D721Med (cell line): ENCODE measurements at regions not wholly inside any gene's neighbourhood (a gene's known extent, or its start where the extent isn't known, plus 50 kb on each side); places are given as distances from the start of the nearest gene placed in this dataset.

Experiments used
- DNase-seq: peaks from one replicate; pipeline ENCODE4 v3.0.0; 2011; ENCODE audit warnings: low spot score; ENCODE audit not compliant: insufficient read length
- FAIRE-seq: peaks from 2 replicates; lab custom pipeline; 2011; peaks lifted over from hg19 to GRCh38; lab: Jason Lieb, UNC
- CTCF ChIP-seq: IDR thresholded peaks from 2 replicates; pipeline ENCODE4 v1.5.1; 2012; ENCODE audit warnings: mild to moderate bottlenecking, control low read depth; ENCODE audit not compliant: insufficient read depth; ENCODE audit errors: missing control alignments

GRCh38 chr5:169415371-169415770 lies 114.4 kb upstream of the SLIT3 start:
- TF ChIP-seq CTCF = no peak
- FAIRE-seq (no peak), DNase-seq (no peak)

GRCh38 chr5:169413416-169413815 lies 112.5 kb upstream of the SLIT3 start:
- no peak for TF ChIP-seq CTCF
- FAIRE-seq = no peak

GRCh38 chr5:169412831-169413230 lies 111.9 kb upstream of the SLIT3 start:
- no peak for TF ChIP-seq CTCF
- DNase-seq (no peak), FAIRE-seq (no peak)

More at GRCh38 chr5:169413416-169413815, 112.5 kb upstream of the SLIT3 start:
- no peak for DNase-seq

- FAIRE-seq = no peak
- no peak for TF ChIP-seq CTCF
Observed at GRCh38 chr5:169411786-169412430, 111.0 kb upstream of the SLIT3 start.

GRCh38 chr5:169410996-169411783 lies 110.3 kb upstream of the SLIT3 start:
- no peak for FAIRE-seq
- TF ChIP-seq CTCF = no peak
- no peak for DNase-seq

More at GRCh38 chr5:169411786-169412430, 111.0 kb upstream of the SLIT3 start:
- DNase-seq = no peak

- TF ChIP-seq CTCF = no peak
- no peak for DNase-seq
- no peak for FAIRE-seq
Observed at GRCh38 chr5:169408731-169409130, 107.8 kb upstream of the SLIT3 start.

DNA sequence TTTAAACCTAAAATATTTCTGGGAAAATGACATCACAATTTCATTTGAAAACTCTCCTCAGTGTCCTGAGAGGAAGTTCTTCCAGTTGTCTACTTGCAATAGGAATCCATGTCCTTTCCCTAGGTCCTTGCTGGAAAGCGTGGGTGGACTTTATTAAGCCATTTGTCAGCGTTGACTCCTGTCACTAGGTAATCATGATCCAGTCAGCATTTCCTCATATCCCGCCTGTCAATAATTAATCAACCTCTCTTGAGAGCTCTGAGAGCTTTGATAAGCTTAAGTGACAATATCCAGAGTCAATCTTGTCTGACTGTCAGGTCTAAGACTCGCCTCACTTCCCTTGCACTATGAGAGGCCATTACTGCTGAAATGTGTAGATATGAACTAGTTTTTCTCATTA lies 107.2 kb upstream of the SLIT3 start:
- FAIRE-seq (no peak), DNase-seq (no peak)
- no peak for TF ChIP-seq CTCF
